Neural progenitor cell (in vitro differentiated cells): ENCODE measurements at regions not wholly inside any gene's neighbourhood (a gene's known extent, or its start where the extent isn't known, plus 50 kb on each side); places are given as distances from the start of the nearest gene placed in this dataset.
A peak's percentile ranks its signal among the peaks of the same experiment; 100 is the strongest.

Source experiments
- DNase-seq: peaks from one replicate; pipeline ENCODE4 v3.0.0-alpha.2; 2016; ENCODE audit warnings: low spot score
- H2AFZ ChIP-seq: fragments of 200-600 bp; sonication (generic); replicated peaks from 2 replicates; pipeline ENCODE4 v1.6.1; 2016; ENCODE audit warnings: antibody characterized with exemption
- H3F3A ChIP-seq: fragments of 200-600 bp; sonication (generic); 2 replicates; pipeline ENCODE4 v1.6.1; 2016; ENCODE audit warnings: antibody characterized with exemption, low read depth
- H3K27ac ChIP-seq: fragments of 200-600 bp; sonication (generic); 2 replicates; pipeline ENCODE4 v1.5.1; 2016; ENCODE audit warnings: mild to moderate bottlenecking
- H3K27me3 ChIP-seq: fragments of 200-600 bp; sonication (generic); 2 replicates; pipeline ENCODE4 v1.6.1; 2016; ENCODE audit warnings: mild to moderate bottlenecking, moderate library complexity
- H3K36me3 ChIP-seq: fragments of 200-600 bp; sonication (generic); 2 replicates; pipeline ENCODE4 v1.5.1; 2016
- H3K4me1 ChIP-seq: fragments of 200-600 bp; sonication (generic); 2 replicates; pipeline ENCODE4 v1.6.1; 2016; ENCODE audit warnings: mixed run types
- H3K4me2 ChIP-seq: fragments of 200-600 bp; sonication (generic); 2 replicates; pipeline ENCODE4 v1.6.1; 2016
- H3K4me3 ChIP-seq: fragments of 200-600 bp; sonication (generic); 2 replicates; pipeline ENCODE4 v1.5.1; 2016
- H3K79me2 ChIP-seq: fragments of 200-600 bp; sonication (generic); 2 replicates; pipeline ENCODE4 v1.6.1; 2016; ENCODE audit warnings: low read depth
- H3K9ac ChIP-seq: fragments of 200-600 bp; sonication (generic); 2 replicates; pipeline ENCODE4 v1.6.1; 2016
- H3K9me3 ChIP-seq: fragments of 200-600 bp; sonication (generic); 2 replicates; pipeline ENCODE4 v1.5.1; 2016; ENCODE audit warnings: low read depth
- H4K20me1 ChIP-seq: fragments of 200-600 bp; sonication (generic); 2 replicates; pipeline ENCODE4 v1.6.1; 2016; ENCODE audit warnings: low read depth
- H3K27ac Mint-ChIP-seq: 3 replicates; pipeline ENCODE4 v1.8.0; 2021; ENCODE audit warnings: mixed read lengths
- H3K27me3 Mint-ChIP-seq: 2 replicates; pipeline ENCODE4 v1.8.0; 2022; ENCODE audit warnings: low read depth, mild to moderate bottlenecking, inconsistent platforms, moderate library complexity, mixed read lengths; ENCODE audit not compliant: insufficient read depth
- H3K36me3 Mint-ChIP-seq: 3 replicates; pipeline ENCODE4 v1.8.0; 2021; ENCODE audit warnings: mixed read lengths
- H3K4me1 Mint-ChIP-seq: 3 replicates; pipeline ENCODE4 v1.8.0; 2021; ENCODE audit warnings: mixed read lengths
- H3K4me3 Mint-ChIP-seq: 3 replicates; pipeline ENCODE4 v1.8.0; 2021; ENCODE audit warnings: mild to moderate bottlenecking, moderate library complexity, mixed read lengths
- H3K9me3 Mint-ChIP-seq: 3 replicates; pipeline ENCODE4 v1.8.0; 2020; ENCODE audit warnings: mixed read lengths
- EZH2 ChIP-seq: fragments of 200-600 bp; sonication (generic); IDR thresholded peaks from 2 replicates; pipeline ENCODE4 v1.6.1; 2017; ENCODE audit warnings: antibody characterized with exemption, mild to moderate bottlenecking, moderate library complexity
- EZH2phosphoT487 ChIP-seq: fragments of 200-600 bp; sonication (generic); IDR thresholded peaks from 2 replicates; pipeline ENCODE4 v1.6.1; 2017; ENCODE audit warnings: antibody characterized with exemption
- TF ChIP-seq, protein P1 (sequence below): fragments of 200-600 bp; sonication (generic); IDR thresholded peaks from 2 replicates; pipeline ENCODE4 v1.5.1; 2017; ENCODE audit warnings: antibody characterized with exemption, mild to moderate bottlenecking

DNA sequence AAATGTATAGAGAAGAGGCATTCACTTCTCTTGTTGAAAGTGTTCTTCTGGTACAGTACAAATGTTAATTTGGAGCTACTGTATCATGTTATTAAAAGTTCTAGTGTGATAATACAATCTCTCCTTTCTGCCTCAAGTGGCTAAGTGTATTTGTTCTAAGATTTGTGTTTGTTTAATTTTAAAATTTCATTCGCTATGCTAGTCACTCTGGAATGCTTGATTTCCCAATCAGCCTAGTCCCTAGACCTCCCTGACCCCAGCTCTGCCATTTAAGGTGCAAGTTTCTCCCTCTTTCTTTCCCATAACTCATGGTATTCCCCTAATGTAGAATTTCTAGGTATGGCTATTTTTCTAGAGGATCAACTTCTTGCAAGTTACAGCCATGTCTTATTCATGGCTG, 817.4 kb downstream of the STIM2 start:
- no peaks in the 10 kb centered on the region for H4K20me1 ChIP-seq
- no peaks in the 10 kb centered on the region for H3K9me3 Mint-ChIP-seq

DNA sequence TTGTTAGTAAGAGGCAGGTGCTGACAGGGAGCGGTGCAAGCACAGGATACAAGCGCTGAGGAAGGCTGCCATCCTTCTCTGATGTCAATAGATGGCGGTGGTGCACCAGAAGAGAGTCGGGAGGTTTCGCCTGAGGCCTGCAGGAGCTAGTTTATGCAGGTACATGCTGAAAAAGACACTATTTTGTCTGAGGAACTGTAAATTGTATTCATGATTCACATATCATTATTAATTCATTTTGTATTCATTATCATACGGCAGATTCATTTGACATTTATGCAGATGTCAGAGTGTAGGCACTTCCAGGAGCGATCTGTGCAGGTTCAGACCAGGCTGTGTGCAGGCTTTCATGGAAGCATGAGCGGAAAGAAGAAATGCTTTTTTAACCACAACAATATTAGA, 824.0 kb downstream of the STIM2 start:
- no peak for TF ChIP-seq EZH2
- TF ChIP-seq EZH2phosphoT487, result no peak
- TF ChIP-seq, protein P1, sequence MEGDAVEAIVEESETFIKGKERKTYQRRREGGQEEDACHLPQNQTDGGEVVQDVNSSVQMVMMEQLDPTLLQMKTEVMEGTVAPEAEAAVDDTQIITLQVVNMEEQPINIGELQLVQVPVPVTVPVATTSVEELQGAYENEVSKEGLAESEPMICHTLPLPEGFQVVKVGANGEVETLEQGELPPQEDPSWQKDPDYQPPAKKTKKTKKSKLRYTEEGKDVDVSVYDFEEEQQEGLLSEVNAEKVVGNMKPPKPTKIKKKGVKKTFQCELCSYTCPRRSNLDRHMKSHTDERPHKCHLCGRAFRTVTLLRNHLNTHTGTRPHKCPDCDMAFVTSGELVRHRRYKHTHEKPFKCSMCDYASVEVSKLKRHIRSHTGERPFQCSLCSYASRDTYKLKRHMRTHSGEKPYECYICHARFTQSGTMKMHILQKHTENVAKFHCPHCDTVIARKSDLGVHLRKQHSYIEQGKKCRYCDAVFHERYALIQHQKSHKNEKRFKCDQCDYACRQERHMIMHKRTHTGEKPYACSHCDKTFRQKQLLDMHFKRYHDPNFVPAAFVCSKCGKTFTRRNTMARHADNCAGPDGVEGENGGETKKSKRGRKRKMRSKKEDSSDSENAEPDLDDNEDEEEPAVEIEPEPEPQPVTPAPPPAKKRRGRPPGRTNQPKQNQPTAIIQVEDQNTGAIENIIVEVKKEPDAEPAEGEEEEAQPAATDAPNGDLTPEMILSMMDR, result peak; percentile 86
- H3K27ac Mint-ChIP-seq, result no peak overlapping the region
- Histone ChIP-seq H2AFZ (no peak overlapping the region), H3K4me3 (no peak overlapping the region), H4K20me1 (no peaks in the 10 kb centered on the region), H3K27me3 (no peaks in the 10 kb centered on the region), H3K36me3 (no peaks in the 10 kb centered on the region), H3K9ac (no peak overlapping the region), H3K27ac (no peak overlapping the region), H3K4me1 (no peaks in the 10 kb centered on the region), H3K79me2 (no peaks in the 10 kb centered on the region), H3K9me3 (no peaks in the 10 kb centered on the region), H3K4me2 (no peak overlapping the region), H3F3A (no peaks in the 10 kb centered on the region)
- peaks cover 8% of the 10 kb centered on the region for H3K9me3 Mint-ChIP-seq
- no peaks in the 10 kb centered on the region for H3K36me3 Mint-ChIP-seq
- H3K4me3 Mint-ChIP-seq, result no peak overlapping the region
- no peaks in the 10 kb centered on the region for H3K27me3 Mint-ChIP-seq
- peak; percentile 83 for DNase-seq
- H3K4me1 Mint-ChIP-seq, result peaks cover 6% of the 10 kb centered on the region

More for the DNA sequence above, 817.4 kb downstream of the STIM2 start:
- Histone ChIP-seq H3K27ac (no peak overlapping the region), H3K27me3 (no peaks in the 10 kb centered on the region), H3K9ac (no peak overlapping the region), H3K4me3 (no peak overlapping the region), H3K79me2 (no peaks in the 10 kb centered on the region), H3K4me1 (no peaks in the 10 kb centered on the region), H2AFZ (no peak overlapping the region), H3F3A (no peaks in the 10 kb centered on the region), H3K36me3 (no peaks in the 10 kb centered on the region), H3K9me3 (no peaks in the 10 kb centered on the region), H3K4me2 (no peak overlapping the region)
- H3K36me3 Mint-ChIP-seq, result no peaks in the 10 kb centered on the region
- H3K27ac Mint-ChIP-seq, result no peak overlapping the region
- no peak overlapping the region for H3K4me3 Mint-ChIP-seq
- DNase-seq, result no peak
- no peaks in the 10 kb centered on the region for H3K27me3 Mint-ChIP-seq
- TF ChIP-seq EZH2phosphoT487, result no peak
- TF ChIP-seq, protein P1, result no peak
- no peak for TF ChIP-seq EZH2
- peaks cover 4% of the 10 kb centered on the region for H3K4me1 Mint-ChIP-seq

DNA sequence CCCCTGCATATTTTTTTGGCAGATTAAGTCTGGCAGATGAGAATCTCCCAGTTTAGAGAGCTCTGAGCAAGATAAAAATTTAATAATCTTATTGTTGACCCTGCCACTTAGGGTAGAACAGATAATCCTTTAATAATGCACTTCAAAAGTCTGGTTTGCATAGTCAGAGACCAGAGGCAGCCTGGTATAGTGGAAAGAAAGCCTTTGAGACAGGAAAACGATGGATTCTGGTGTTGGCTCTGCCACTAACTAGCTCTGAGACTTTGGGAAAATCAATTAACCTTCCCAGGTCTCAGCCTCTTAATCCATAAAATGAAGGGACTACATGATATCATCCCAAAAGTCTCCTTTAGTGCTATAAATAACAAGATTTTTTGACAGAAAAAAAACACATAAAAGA, 824.5 kb downstream of the STIM2 start:
- TF ChIP-seq EZH2, result no peak
- TF ChIP-seq, protein P1, result no peak
- TF ChIP-seq EZH2phosphoT487, result no peak
- no peaks in the 10 kb centered on the region for H3F3A ChIP-seq
- H3K4me3 ChIP-seq, result no peak overlapping the region
- no peaks in the 10 kb centered on the region for H3K27me3 ChIP-seq
- H3K4me1 ChIP-seq, result no peaks in the 10 kb centered on the region
- H3K79me2 ChIP-seq, result no peaks in the 10 kb centered on the region
- peaks cover 9% of the 10 kb centered on the region for H3K9me3 Mint-ChIP-seq
- no peak overlapping the region for H2AFZ ChIP-seq
- DNase-seq, result no peak
- H3K9me3 ChIP-seq, result no peaks in the 10 kb centered on the region
- H4K20me1 ChIP-seq, result no peaks in the 10 kb centered on the region
- no peak overlapping the region for H3K27ac ChIP-seq
- H3K4me3 Mint-ChIP-seq, result no peak overlapping the region
- H3K4me2 ChIP-seq, result no peak overlapping the region
- H3K9ac ChIP-seq, result no peak overlapping the region
- H3K27me3 Mint-ChIP-seq, result no peaks in the 10 kb centered on the region
- no peaks in the 10 kb centered on the region for H3K36me3 Mint-ChIP-seq
- no peaks in the 10 kb centered on the region for H3K36me3 ChIP-seq
- no peak overlapping the region for H3K27ac Mint-ChIP-seq
- H3K4me1 Mint-ChIP-seq, result peaks cover 6% of the 10 kb centered on the region
